GM18520 (cell line): ENCODE measurements at regions not wholly inside any gene's neighbourhood (a gene's known extent, or its start where the extent isn't known, plus 50 kb on each side); places are given as distances from the start of the nearest gene placed in this dataset.
"Not testable (repeated sequence)": the region's sequence is repeated elsewhere in the genome, so short reads cannot be mapped to it uniquely, and the experiment has no call there.

Experiments used
- ATAC-seq: cut with Tn5 transposase; IDR thresholded peaks from one replicate; pipeline ENCODE4 v1.9.1; 2021; ENCODE audit not compliant: unreplicated experiment

- ATAC-seq, result no peak
Observed at GRCh38 chr4:81786766-81787165, 315.1 kb upstream of the RASGEF1B start.

- ATAC-seq, result no peak
Observed at GRCh38 chr4:81786063-81786763, 314.5 kb upstream of the RASGEF1B start.

- ATAC-seq, result no peak
Observed at GRCh38 chr4:81785338-81785737, 313.6 kb upstream of the RASGEF1B start.

- no peak for ATAC-seq
Observed at GRCh38 chr4:81783558-81783957, 311.9 kb upstream of the RASGEF1B start.

- ATAC-seq, result no peak
Observed at GRCh38 chr4:81781799-81782198, 310.1 kb upstream of the RASGEF1B start.

- ATAC-seq, result not testable (repeated sequence)
Observed at GRCh38 chr4:81777718-81778117, 306.0 kb upstream of the RASGEF1B start.

- ATAC-seq, result no peak
Observed at GRCh38 chr4:81776794-81777193, 305.1 kb upstream of the RASGEF1B start.

- no peak for ATAC-seq
Observed at GRCh38 chr4:81773557-81773956, 301.9 kb upstream of the RASGEF1B start.

- ATAC-seq, result peak; percentile 62
Observed at GRCh38 chr4:81771721-81772120, 300.0 kb upstream of the RASGEF1B start.

GRCh38 chr4:81769244-81769643, 297.5 kb upstream of the RASGEF1B start:
- no peak for ATAC-seq

- no peak for ATAC-seq
Observed at GRCh38 chr4:81758574-81759264, 287.0 kb upstream of the RASGEF1B start.

- ATAC-seq, result no peak
Observed at GRCh38 chr4:81757691-81758090, 286.0 kb upstream of the RASGEF1B start.

GRCh38 chr4:81756973-81757372, 285.3 kb upstream of the RASGEF1B start:
- peak; percentile 97 for ATAC-seq

- ATAC-seq, result no peak
Observed at GRCh38 chr4:81756042-81756441, 284.3 kb upstream of the RASGEF1B start.

- ATAC-seq, result no peak
Observed at GRCh38 chr4:81754169-81754568, 282.5 kb upstream of the RASGEF1B start.

- no peak for ATAC-seq
Observed at GRCh38 chr4:81751531-81752289, 280.0 kb upstream of the RASGEF1B start.

GRCh38 chr4:81747242-81747930, 275.7 kb upstream of the RASGEF1B start:
- no peak for ATAC-seq

GRCh38 chr4:81746773-81747172, 275.1 kb upstream of the RASGEF1B start:
- no peak for ATAC-seq

GRCh38 chr4:81746071-81746470, 274.4 kb upstream of the RASGEF1B start:
- no peak for ATAC-seq

- ATAC-seq, result no peak
Observed at GRCh38 chr4:81745050-81745449, 273.3 kb upstream of the RASGEF1B start.

GRCh38 chr4:81743731-81744435, 272.2 kb upstream of the RASGEF1B start:
- ATAC-seq, result no peak
